ENCODE measurements at regions not wholly inside any gene's neighbourhood (a gene's known extent, or its start where the extent isn't known, plus 50 kb on each side); places are given as distances from the start of the nearest gene placed in this dataset.

DNA sequence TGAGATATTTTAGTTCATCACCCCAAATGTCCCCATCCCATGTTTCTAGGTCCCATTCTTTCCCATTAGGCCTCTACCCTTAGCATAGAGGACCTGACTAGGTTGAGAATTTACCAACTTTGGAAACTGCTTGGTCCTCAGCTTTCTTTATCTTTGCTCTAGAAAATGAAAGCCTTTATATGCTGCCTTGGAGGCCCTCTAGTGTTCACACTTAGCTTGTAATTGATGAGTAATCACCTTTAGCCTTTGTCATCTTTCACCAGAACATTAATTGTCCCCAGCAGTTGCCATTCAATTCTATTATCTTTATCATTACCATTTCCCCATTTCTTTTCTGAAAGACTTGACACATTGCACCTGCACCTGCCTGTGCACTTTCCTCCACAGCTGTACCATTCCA, 589.2 kb upstream of the NR3C2 start:
- no peak overlapping the region for H3K4me3 ChIP-seq (ENCODE audit: low read depth, low read length)
- TF ChIP-seq, protein P1, sequence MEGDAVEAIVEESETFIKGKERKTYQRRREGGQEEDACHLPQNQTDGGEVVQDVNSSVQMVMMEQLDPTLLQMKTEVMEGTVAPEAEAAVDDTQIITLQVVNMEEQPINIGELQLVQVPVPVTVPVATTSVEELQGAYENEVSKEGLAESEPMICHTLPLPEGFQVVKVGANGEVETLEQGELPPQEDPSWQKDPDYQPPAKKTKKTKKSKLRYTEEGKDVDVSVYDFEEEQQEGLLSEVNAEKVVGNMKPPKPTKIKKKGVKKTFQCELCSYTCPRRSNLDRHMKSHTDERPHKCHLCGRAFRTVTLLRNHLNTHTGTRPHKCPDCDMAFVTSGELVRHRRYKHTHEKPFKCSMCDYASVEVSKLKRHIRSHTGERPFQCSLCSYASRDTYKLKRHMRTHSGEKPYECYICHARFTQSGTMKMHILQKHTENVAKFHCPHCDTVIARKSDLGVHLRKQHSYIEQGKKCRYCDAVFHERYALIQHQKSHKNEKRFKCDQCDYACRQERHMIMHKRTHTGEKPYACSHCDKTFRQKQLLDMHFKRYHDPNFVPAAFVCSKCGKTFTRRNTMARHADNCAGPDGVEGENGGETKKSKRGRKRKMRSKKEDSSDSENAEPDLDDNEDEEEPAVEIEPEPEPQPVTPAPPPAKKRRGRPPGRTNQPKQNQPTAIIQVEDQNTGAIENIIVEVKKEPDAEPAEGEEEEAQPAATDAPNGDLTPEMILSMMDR (IDR thresholded peaks at IDR 0.05; ENCODE audit: borderline replicate concordance, insufficient read depth, low read depth, low read length): peak; percentile 30; the same call in 1 of the 2 replicates

DNA sequence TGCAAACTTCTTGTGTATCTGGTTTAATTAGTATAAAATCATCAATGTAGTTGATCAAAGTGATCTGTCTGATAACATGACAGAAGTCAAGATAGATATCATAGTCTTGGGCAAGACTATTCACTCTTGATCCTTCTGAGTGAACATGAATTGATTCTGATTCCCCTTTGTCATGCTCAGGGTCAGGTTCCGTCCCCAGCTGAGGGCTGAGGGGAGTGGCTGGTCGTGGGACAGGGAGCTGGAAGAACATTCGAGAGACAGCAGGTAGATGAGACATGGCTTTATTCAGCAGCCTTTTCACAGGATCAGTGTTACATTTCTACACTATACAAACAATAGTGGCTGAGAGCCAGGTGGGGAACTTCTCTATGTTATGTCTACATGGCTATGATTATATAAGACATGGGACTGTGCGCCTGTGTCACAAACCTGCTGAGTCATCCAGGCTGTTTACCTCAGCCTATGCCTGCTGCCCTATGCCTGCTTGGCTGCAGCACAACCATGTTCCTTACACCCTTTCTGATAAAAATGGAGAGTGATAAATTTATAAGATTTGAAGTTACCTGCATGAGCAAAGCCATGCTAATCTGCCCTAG, 586.9 kb upstream of the NR3C2 start:
- TF ChIP-seq, protein P1 (IDR thresholded peaks at IDR 0.05; ENCODE audit: borderline replicate concordance, insufficient read depth, low read depth, low read length): no peak
- H3K4me3 ChIP-seq (ENCODE audit: low read depth, low read length): no peak overlapping the region

DNA sequence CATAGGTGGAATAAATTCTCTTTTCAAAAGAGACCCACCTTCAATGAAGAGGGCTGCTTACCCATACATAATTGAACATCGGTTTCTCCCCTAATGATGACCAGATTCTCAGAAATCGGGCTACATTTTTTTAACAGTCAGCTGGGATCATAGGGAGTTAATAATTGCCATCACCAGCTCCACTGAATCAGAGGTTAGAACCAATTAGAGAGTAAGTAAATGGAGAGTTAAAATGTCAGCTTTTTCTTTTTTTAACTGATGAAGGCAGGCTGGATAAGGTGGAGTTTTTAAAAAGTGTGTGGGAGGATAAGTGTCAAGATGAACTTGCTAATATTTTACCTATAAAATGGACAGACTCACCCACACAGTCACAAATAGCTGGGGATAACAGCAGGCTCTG, 584.5 kb upstream of the NR3C2 start:
- TF ChIP-seq, protein P1 (IDR thresholded peaks at IDR 0.05; ENCODE audit: borderline replicate concordance, insufficient read depth, low read depth, low read length): no peak
- no peak overlapping the region for H3K4me3 ChIP-seq (ENCODE audit: low read depth, low read length)

DNA sequence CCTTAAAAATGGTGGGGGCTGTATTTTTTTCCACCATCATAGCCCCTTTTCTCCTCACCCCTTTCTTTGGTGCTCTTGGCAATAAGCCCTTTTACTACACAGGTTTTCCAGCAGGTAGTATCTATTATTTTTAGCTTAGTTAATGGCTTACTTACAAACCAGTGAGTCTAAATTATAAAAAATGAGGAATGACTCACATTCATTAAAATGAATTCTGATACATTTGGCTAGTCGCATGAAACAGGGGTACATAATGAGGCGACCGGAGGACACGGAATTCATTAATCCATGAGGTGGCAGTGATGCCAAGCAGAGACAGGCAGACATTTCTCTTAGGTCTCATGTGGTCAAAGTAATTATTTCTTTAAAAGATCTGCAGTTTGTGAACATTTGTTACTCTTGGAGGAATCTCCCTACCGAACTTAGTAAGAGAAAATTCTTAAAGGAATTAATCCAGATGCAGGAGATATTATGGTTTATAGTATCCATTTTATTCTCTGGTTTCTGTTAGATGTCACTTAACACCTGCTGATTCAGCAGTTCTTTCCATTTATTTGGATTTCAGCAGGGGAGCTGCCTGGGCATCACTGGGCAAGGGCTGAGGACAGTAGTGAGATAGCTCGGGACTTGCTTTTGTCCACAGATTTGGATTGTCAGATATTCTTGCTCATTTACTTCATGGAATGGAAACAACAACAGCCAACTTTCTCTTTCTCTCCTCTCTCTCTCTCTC, 575.0 kb upstream of the NR3C2 start:
- no peak overlapping the region for H3K4me3 ChIP-seq (ENCODE audit: low read depth, low read length)
- TF ChIP-seq, protein P1 (IDR thresholded peaks at IDR 0.05; ENCODE audit: borderline replicate concordance, insufficient read depth, low read depth, low read length): no peak

DNA sequence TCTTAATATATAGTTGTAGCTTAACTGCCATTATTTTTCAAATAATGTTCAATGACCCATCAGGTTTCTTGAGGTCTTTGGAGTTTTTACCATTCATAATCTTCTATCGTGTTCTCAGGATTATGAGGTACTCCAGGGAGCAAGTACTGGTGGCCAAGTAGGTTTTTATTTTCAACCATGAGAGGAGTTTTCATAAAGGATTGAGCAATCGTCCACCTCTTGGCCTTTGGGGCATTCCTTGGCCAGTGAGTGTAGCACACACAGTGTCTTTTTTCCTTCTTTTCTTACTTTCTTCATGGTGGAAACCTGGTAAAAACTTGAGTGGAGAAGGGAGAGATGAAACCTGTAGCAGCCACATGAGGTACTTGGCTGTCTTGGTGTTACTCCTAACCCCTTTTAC, 567.0 kb upstream of the NR3C2 start:
- H3K4me3 ChIP-seq (ENCODE audit: low read depth, low read length): no peak overlapping the region
- TF ChIP-seq, protein P1 (IDR thresholded peaks at IDR 0.05; ENCODE audit: borderline replicate concordance, insufficient read depth, low read depth, low read length): no peak

DNA sequence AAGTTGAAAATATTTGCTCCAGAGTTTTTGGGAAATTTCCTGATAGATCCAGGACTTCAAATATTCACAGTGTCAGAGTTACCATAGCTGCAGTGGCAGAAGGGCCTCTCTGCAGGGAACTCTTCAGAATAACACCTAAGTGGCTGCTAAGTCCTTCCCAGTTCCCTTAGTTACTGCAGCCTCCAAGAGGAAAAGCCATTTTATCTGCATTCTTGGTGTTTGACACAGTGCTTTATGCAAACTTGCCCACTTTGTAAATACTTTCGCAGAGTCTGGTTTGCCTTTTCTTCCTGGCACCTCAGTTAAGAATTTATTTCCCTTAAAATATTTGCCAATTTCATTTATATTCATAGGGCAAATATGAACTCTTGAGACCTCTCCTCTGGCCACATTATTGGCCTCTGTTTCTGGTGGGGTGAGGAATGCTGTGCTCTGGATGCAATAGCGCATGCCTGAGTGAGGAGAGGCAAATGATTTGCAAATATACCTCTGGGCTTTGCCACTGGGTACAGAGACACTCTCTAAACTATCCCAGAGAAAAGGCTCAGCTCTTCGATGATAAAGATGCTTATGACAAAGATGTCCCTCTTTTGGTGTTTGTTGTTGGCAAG, 566.3 kb upstream of the NR3C2 start:
- TF ChIP-seq, protein P1 (IDR thresholded peaks at IDR 0.05; ENCODE audit: borderline replicate concordance, insufficient read depth, low read depth, low read length): no peak
- no peak overlapping the region for H3K4me3 ChIP-seq (ENCODE audit: low read depth, low read length)
